ENCODE measurements at regions not wholly inside any gene's neighbourhood (a gene's known extent, or its start where the extent isn't known, plus 50 kb on each side); places are given as distances from the start of the nearest gene placed in this dataset.

DNA sequence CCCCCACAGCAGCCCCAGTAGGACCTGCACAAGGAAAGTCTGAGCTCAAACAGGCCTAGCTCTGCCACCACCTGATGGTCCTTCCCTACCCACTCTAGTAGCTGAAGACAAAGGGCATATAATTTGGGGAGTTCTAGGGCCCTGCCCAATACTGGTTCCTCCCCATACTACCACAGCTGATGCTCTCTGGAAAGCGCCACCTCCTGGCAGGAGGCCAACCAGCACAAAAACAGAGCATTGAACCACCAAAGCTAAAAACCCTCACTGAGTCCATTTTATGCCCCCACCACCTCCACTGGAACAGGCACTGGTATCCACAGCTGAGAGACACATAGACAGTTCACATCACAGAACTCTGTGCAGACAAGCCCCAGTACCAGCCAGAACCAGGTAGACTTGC is 1276.8 kb downstream of the OLFM4 start:
- 100% methylated on average over 1 of the region's 1 CpG for WGBS (ENCODE audit: insufficient coverage)
- H3K9me3 ChIP-seq (ENCODE audit: control extremely low read depth in 1 of 3, control insufficient read depth in 2 of 3, insufficient read depth in 1 of 3, low read length in 2 of 3): peaks cover 0 to 9% (median 0%) of the 10 kb centered on the region in 3 donors
- no peak for ATAC-seq (ENCODE audit: low read depth)
- H3K4me2 ChIP-seq (replicated peaks; ENCODE audit: low read depth, low read length, poor library complexity, severe bottlenecking): no peak overlapping the region
- DNase-seq: no peak
- H3K27me3 Mint-ChIP-seq: no peaks in the 10 kb centered on the region
- intact Hi-C loops (cut with micrococcal nuclease): no loop called here
- no peak overlapping the region for H3K4me3 ChIP-seq (ENCODE audit: control extremely low read depth in 1 of 5, extremely low read depth in 1 of 5, insufficient read depth in 1 of 5, low read depth in 2 of 5, low read length in 4 of 5)
- H3K36me3 ChIP-seq (replicated peaks in 1 of 2; ENCODE audit: control extremely low read depth in 1 of 2, control insufficient read depth in 1 of 2, extremely low read depth in 1 of 2, insufficient read depth in 2 of 2, low read length in 1 of 2): no peaks in the 10 kb centered on the region
- H4K20me1 ChIP-seq (ENCODE audit: control insufficient read depth, insufficient read depth, low read length, poor library complexity, severe bottlenecking): no peaks in the 10 kb centered on the region
- no peaks in the 10 kb centered on the region for H3K27me3 ChIP-seq (replicated peaks in 1 of 4; ENCODE audit: control extremely low read depth in 1 of 4, control insufficient read depth in 3 of 4, insufficient read depth in 4 of 4, low read length in 3 of 4)
- H3K27ac ChIP-seq (ENCODE audit: low read length in 2 of 2): no peak overlapping the region
- H3K4me3 Mint-ChIP-seq: no peak overlapping the region
- POLR2A ChIA-PET: no interaction called here
- TF ChIP-seq, protein P1, sequence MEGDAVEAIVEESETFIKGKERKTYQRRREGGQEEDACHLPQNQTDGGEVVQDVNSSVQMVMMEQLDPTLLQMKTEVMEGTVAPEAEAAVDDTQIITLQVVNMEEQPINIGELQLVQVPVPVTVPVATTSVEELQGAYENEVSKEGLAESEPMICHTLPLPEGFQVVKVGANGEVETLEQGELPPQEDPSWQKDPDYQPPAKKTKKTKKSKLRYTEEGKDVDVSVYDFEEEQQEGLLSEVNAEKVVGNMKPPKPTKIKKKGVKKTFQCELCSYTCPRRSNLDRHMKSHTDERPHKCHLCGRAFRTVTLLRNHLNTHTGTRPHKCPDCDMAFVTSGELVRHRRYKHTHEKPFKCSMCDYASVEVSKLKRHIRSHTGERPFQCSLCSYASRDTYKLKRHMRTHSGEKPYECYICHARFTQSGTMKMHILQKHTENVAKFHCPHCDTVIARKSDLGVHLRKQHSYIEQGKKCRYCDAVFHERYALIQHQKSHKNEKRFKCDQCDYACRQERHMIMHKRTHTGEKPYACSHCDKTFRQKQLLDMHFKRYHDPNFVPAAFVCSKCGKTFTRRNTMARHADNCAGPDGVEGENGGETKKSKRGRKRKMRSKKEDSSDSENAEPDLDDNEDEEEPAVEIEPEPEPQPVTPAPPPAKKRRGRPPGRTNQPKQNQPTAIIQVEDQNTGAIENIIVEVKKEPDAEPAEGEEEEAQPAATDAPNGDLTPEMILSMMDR (IDR thresholded peaks at IDR 0.05): no peak
- TF ChIP-seq EZH2 (IDR thresholded peaks at IDR 0.05; ENCODE audit: borderline replicate concordance, insufficient read depth, low read depth, low read length, poor library complexity, severe bottlenecking): no peak
- H3K27ac Mint-ChIP-seq: no peak overlapping the region
- no peaks in the 10 kb centered on the region for H3K79me2 ChIP-seq (ENCODE audit: control insufficient read depth, insufficient read depth, low read length)
- H3K9ac ChIP-seq (ENCODE audit: low read length): no peak overlapping the region
- peaks cover 4% of the 10 kb centered on the region for H3K9me3 Mint-ChIP-seq (ENCODE audit: insufficient read depth)
- no peaks in the 10 kb centered on the region for H3K4me1 Mint-ChIP-seq
- CTCF ChIA-PET: no interaction called here
- no peaks in the 10 kb centered on the region for H3K4me1 ChIP-seq (ENCODE audit: control insufficient read depth in 2 of 2, insufficient read depth in 2 of 2, low read length in 2 of 2)
- H2AFZ ChIP-seq (ENCODE audit: insufficient read depth, low read depth, low read length, poor library complexity, severe bottlenecking): no peak overlapping the region

DNA sequence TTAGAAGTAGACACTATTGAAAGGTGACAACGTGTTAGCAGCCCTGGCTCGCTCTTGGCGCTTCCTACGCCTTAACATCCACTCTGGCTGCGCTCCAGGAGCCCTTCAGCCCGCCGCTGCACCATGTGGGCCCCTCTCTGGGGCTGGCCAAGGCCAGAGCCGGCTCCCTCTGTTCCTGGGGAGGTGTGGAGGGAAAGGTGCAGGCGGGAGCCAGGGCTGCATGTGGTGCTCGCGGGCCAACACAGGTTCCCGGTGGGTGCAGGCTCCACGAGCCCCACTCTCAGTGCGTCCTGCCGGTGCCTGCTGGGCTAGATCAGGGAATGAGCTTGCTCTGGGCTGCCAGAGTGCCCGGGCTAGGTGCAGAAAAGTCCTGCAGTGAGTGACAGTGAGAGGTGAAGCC is 1284.3 kb downstream of the OLFM4 start:
- intact Hi-C loops (cut with micrococcal nuclease): no loop called here
- H3K9me3 Mint-ChIP-seq (ENCODE audit: insufficient read depth): peaks cover 6% of the 10 kb centered on the region
- H3K4me1 Mint-ChIP-seq: no peaks in the 10 kb centered on the region
- ChIA-PET POLR2A (no interaction called here), CTCF (no interaction called here)
- TF ChIP-seq, protein P1 (IDR thresholded peaks at IDR 0.05): no peak
- Histone ChIP-seq H3K79me2 (ENCODE audit: control insufficient read depth, insufficient read depth, low read length) (no peaks in the 10 kb centered on the region), H3K36me3 (replicated peaks in 1 of 2; ENCODE audit: control extremely low read depth in 1 of 2, control insufficient read depth in 1 of 2, extremely low read depth in 1 of 2, insufficient read depth in 2 of 2, low read length in 1 of 2) (no peaks in the 10 kb centered on the region), H3K4me3 (ENCODE audit: control extremely low read depth in 1 of 5, extremely low read depth in 1 of 5, insufficient read depth in 1 of 5, low read depth in 2 of 5, low read length in 4 of 5) (no peak overlapping the region), H3K4me1 (ENCODE audit: control insufficient read depth in 2 of 2, insufficient read depth in 2 of 2, low read length in 2 of 2) (no peaks in the 10 kb centered on the region), H3K27me3 (replicated peaks in 1 of 4; ENCODE audit: control extremely low read depth in 1 of 4, control insufficient read depth in 3 of 4, insufficient read depth in 4 of 4, low read length in 3 of 4) (no peaks in the 10 kb centered on the region), H4K20me1 (ENCODE audit: control insufficient read depth, insufficient read depth, low read length, poor library complexity, severe bottlenecking) (no peaks in the 10 kb centered on the region), H3K4me2 (replicated peaks; ENCODE audit: low read depth, low read length, poor library complexity, severe bottlenecking) (no peak overlapping the region), H3K27ac (ENCODE audit: low read length in 2 of 2) (no peak overlapping the region), H3K9ac (ENCODE audit: low read length) (no peak overlapping the region), H2AFZ (ENCODE audit: insufficient read depth, low read depth, low read length, poor library complexity, severe bottlenecking) (no peak overlapping the region), H3K9me3 (ENCODE audit: control extremely low read depth in 1 of 3, control insufficient read depth in 2 of 3, insufficient read depth in 1 of 3, low read length in 2 of 3) (peaks cover 0 to 15% (median 0%) of the 10 kb centered on the region in 3 donors)
- ATAC-seq (ENCODE audit: low read depth): no peak
- no peaks in the 10 kb centered on the region for H3K27me3 Mint-ChIP-seq
- H3K4me3 Mint-ChIP-seq: no peak overlapping the region
- no peak for DNase-seq
- no peak overlapping the region for H3K27ac Mint-ChIP-seq
- 91% methylated on average over 16 of the region's 16 CpGs for WGBS (ENCODE audit: insufficient coverage)

Data from B cell (primary cell).